K562 (cell line): ENCODE measurements at regions not wholly inside any gene's neighbourhood (a gene's known extent, or its start where the extent isn't known, plus 50 kb on each side); places are given as distances from the start of the nearest gene placed in this dataset.

Experiments
- NRF1 ChIP-seq, 2 experiments: fragments of 450-650 bp; IDR thresholded peaks in 1 of 2; conservative IDR thresholded peaks in 1 of 2; 2 replicates each; pipeline ENCODE4 v1.6.1; 2014; ENCODE audit warnings: mild to moderate bottlenecking in 2 of 2
- SOX6 ChIP-seq: fragments of 450-650 bp; IDR thresholded peaks from 2 replicates; pipeline ENCODE4 v1.6.1; 2014; ENCODE audit warnings: mild to moderate bottlenecking
- STAT6 ChIP-seq: sonication (generic); formaldehyde crosslinking; IDR thresholded peaks from 2 replicates; pipeline ENCODE4 v1.8.1; 2023; ENCODE audit warnings: mild to moderate bottlenecking, missing genetic modification reagents
- ZKSCAN8 ChIP-seq: fragments of 200-800 bp; sonication (Bioruptor generic); IDR thresholded peaks from 2 replicates; pipeline ENCODE4 v1.6.1; 2016; ENCODE audit warnings: missing genetic modification characterization, missing compliant biosample characterization
- ZNF589 ChIP-seq: fragments of 200-800 bp; sonication (Bioruptor generic); IDR thresholded peaks from 2 replicates; pipeline ENCODE4 v1.6.1; 2016; ENCODE audit warnings: low read depth, missing genetic modification characterization, missing compliant biosample characterization

GRCh38 chr2:142395291-142395690, 264.5 kb upstream of the LRP1B start:
- TF ChIP-seq STAT6 (CRISPR knock-in tag) (no peak), NRF1 (conservative IDR thresholded peaks at IDR 0.05 in 1 of 2, IDR thresholded peaks at IDR 0.05 in 1 of 2) (no peak), ZNF589 (CRISPR knock-in tag) (no peak), SOX6 (no peak), ZKSCAN8 (no peak)
